Activated CD8-positive, alpha-beta T cell treated with anti-CD3 and anti-CD28 coated beads for 36 hours (primary cell): ENCODE measurements at regions not wholly inside any gene's neighbourhood (a gene's known extent, or its start where the extent isn't known, plus 50 kb on each side); places are given as distances from the start of the nearest gene placed in this dataset.

ENCODE experiments used
- ATAC-seq: fragments of 200-7000 bp; cut with Tn5 transposase; one replicate; pipeline ENCODE4 v1.10.0; 2021; ENCODE audit warnings: mild to moderate bottlenecking, moderate library complexity
- CTCF ChIA-PET: fragments of 350-600 bp; sonication (Branson Sonifier 250); formaldehyde crosslinking; loops from one replicate; lab custom pipeline; 2021; ENCODE audit warnings: antibody characterized with exemption; lab: Charles Lee
- POLR2A ChIA-PET: fragments of 350-600 bp; sonication (Branson Sonifier 250); formaldehyde crosslinking; loops from one replicate; lab custom pipeline; 2021; ENCODE audit warnings: antibody characterized with exemption; lab: Charles Lee
- DNase-seq: peaks from one replicate; pipeline ENCODE4 v3.0.0-alpha.2; 2020
- H3K27ac Mint-ChIP-seq: one replicate; pipeline ENCODE4 v1.8.0; 2021; ENCODE audit warnings: mild to moderate bottlenecking, mixed read lengths
- H3K27me3 Mint-ChIP-seq: one replicate; pipeline ENCODE4 v1.8.0; 2021; ENCODE audit warnings: mixed read lengths
- H3K36me3 Mint-ChIP-seq: one replicate; pipeline ENCODE4 v1.8.0; 2021; ENCODE audit warnings: low read depth, mixed read lengths
- H3K4me1 Mint-ChIP-seq: one replicate; pipeline ENCODE4 v1.8.0; 2021; ENCODE audit warnings: low read depth, mixed read lengths
- H3K4me3 Mint-ChIP-seq: one replicate; pipeline ENCODE4 v1.8.0; 2021; ENCODE audit warnings: mild to moderate bottlenecking, moderate library complexity, mixed read lengths
- H3K9me3 Mint-ChIP-seq: one replicate; pipeline ENCODE4 v1.8.0; 2021; ENCODE audit warnings: mixed read lengths
- CTCF ChIP-seq: fragments of 200-600 bp; IDR thresholded peaks from one replicate; pipeline ENCODE4 v1.8.0; 2022; ENCODE audit warnings: antibody characterized with exemption, mild to moderate bottlenecking
- intact Hi-C: fragments of 100-400 bp; cut with micrococcal nuclease; formaldehyde crosslinking; loops from one replicate; pipeline ENCODE4 v1.10.0; 2022

- H3K36me3 Mint-ChIP-seq = peaks cover 7% of the 10 kb centered on the region
- no peak overlapping the region for H3K4me3 Mint-ChIP-seq
- intact Hi-C loops = no loop called here
Observed at GRCh38 chr4:4631150-4631549, 89.3 kb upstream of the STX18 start.

GRCh38 chr4:4627906-4628305 is 86.1 kb upstream of the STX18 start:
- Mint-ChIP-seq H3K9me3 (no peaks in the 10 kb centered on the region), H3K4me1 (peaks cover 9% of the 10 kb centered on the region), H3K27ac (no peak overlapping the region), H3K4me3 (no peak overlapping the region), H3K27me3 (no peaks in the 10 kb centered on the region), H3K36me3 (peaks cover 3% of the 10 kb centered on the region)
- no peak for TF ChIP-seq CTCF
- no peak for ATAC-seq
- intact Hi-C loops = no loop called here
- POLR2A ChIA-PET = no interaction called here
- DNase-seq = no peak
- CTCF ChIA-PET = no interaction called here

More at GRCh38 chr4:4631150-4631549, 89.3 kb upstream of the STX18 start:
- H3K4me1 Mint-ChIP-seq = peaks cover 5% of the 10 kb centered on the region
- ChIA-PET CTCF (no interaction called here), POLR2A (no interaction called here)
- no peak for TF ChIP-seq CTCF
- ATAC-seq = peak; percentile 34
- no peak overlapping the region for H3K27ac Mint-ChIP-seq
- H3K27me3 Mint-ChIP-seq = no peaks in the 10 kb centered on the region
- peak; percentile 3 for DNase-seq
- H3K9me3 Mint-ChIP-seq = no peaks in the 10 kb centered on the region

GRCh38 chr4:4627111-4627510 is 85.3 kb upstream of the STX18 start:
- no peaks in the 10 kb centered on the region for H3K27me3 Mint-ChIP-seq
- DNase-seq (no peak), ATAC-seq (no peak)
- H3K27ac Mint-ChIP-seq = no peak overlapping the region
- H3K36me3 Mint-ChIP-seq = peaks cover 2% of the 10 kb centered on the region
- intact Hi-C loops = no loop called here
- CTCF ChIA-PET = no interaction called here
- peaks cover 9% of the 10 kb centered on the region for H3K4me1 Mint-ChIP-seq
- no peak overlapping the region for H3K4me3 Mint-ChIP-seq
- POLR2A ChIA-PET = no interaction called here
- TF ChIP-seq CTCF = no peak
- H3K9me3 Mint-ChIP-seq = no peaks in the 10 kb centered on the region

- H3K9me3 Mint-ChIP-seq = no peaks in the 10 kb centered on the region
- intact Hi-C loops = no loop called here
- ATAC-seq (no peak), DNase-seq (no peak)
- ChIA-PET POLR2A (no interaction called here), CTCF (no interaction called here)
- no peaks in the 10 kb centered on the region for H3K27me3 Mint-ChIP-seq
- H3K4me3 Mint-ChIP-seq = no peak overlapping the region
- TF ChIP-seq CTCF = no peak
- no peak overlapping the region for H3K27ac Mint-ChIP-seq
- H3K4me1 Mint-ChIP-seq = peaks cover 5% of the 10 kb centered on the region
- H3K36me3 Mint-ChIP-seq = peaks cover 5% of the 10 kb centered on the region
Observed at GRCh38 chr4:4625488-4625887, 83.6 kb upstream of the STX18 start.

- ChIA-PET POLR2A (no interaction called here), CTCF (no interaction called here)
- intact Hi-C loops = no loop called here
- Mint-ChIP-seq H3K4me3 (no peak overlapping the region), H3K36me3 (peaks cover 5% of the 10 kb centered on the region), H3K27ac (no peak overlapping the region), H3K4me1 (peaks cover 4% of the 10 kb centered on the region), H3K27me3 (no peaks in the 10 kb centered on the region), H3K9me3 (no peaks in the 10 kb centered on the region)
- DNase-seq = no peak
- no peak for ATAC-seq
- no peak for TF ChIP-seq CTCF
Observed at GRCh38 chr4:4624276-4624897, 82.5 kb upstream of the STX18 start.
